Neural cell (in vitro differentiated cells): ENCODE measurements at regions not wholly inside any gene's neighbourhood (a gene's known extent, or its start where the extent isn't known, plus 50 kb on each side); places are given as distances from the start of the nearest gene placed in this dataset.

ENCODE experiments used
- EZH2 ChIP-seq: fragments of 200-600, 300-800 bp; shearing (Covaris generic), sonication (generic); IDR thresholded peaks from 2 replicates; pipeline ENCODE4 v1.6.1; 2014; ENCODE audit warnings: antibody characterized with exemption, low read length, borderline replicate concordance, mild to moderate bottlenecking; ENCODE audit not compliant: insufficient read depth, poor library complexity, severe bottlenecking
- POLR2AphosphoS5 ChIP-seq: IDR thresholded peaks from 2 replicates; pipeline ENCODE4 v1.6.1; 2012
- RAD21 ChIP-seq: fragments of 450-650 bp; conservative IDR thresholded peaks from 2 replicates; pipeline ENCODE4 v1.6.1; 2014; ENCODE audit warnings: antibody characterized with exemption, mild to moderate bottlenecking, moderate library complexity
- SMC3 ChIP-seq: fragments of 450-650 bp; conservative IDR thresholded peaks from 2 replicates; pipeline ENCODE4 v1.6.1; 2014; ENCODE audit warnings: antibody characterized with exemption, mild to moderate bottlenecking, moderate library complexity; ENCODE audit not compliant: poor library complexity
- TAF1 ChIP-seq: IDR thresholded peaks from 2 replicates; pipeline ENCODE4 v1.6.1; 2012; ENCODE audit warnings: low read depth
- TF ChIP-seq, protein P1 (sequence below): fragments of 450-650 bp; IDR thresholded peaks from 2 replicates; pipeline ENCODE4 v1.5.1; 2014; ENCODE audit warnings: antibody characterized with exemption, mild to moderate bottlenecking, moderate library complexity; ENCODE audit not compliant: poor library complexity, severe bottlenecking
- TF ChIP-seq, protein P2 (sequence below): IDR thresholded peaks from 2 replicates; pipeline ENCODE4 v1.6.1; 2012; ENCODE audit warnings: borderline replicate concordance

DNA sequence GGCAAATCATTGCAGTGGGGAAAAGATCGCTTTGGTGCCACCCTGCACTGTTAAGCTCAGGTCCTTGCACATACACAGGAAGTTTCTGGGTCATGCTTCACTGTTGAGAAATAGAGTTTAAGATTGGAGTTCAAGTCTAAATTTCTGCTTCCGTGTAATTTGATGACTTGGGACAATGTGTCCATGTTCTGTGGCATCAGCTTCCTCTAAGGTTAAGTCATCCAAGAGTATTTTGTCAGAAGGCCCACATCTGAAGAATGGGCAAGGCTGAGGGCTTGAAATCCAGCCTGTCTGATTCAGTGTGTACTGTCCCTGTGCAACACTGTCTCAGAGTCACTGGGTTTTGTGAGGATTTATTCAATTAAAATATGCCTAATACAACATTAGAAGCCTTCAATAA is 880.7 kb downstream of the SUCLG1 start:
- no peak for TF ChIP-seq TAF1
- TF ChIP-seq, protein P1, sequence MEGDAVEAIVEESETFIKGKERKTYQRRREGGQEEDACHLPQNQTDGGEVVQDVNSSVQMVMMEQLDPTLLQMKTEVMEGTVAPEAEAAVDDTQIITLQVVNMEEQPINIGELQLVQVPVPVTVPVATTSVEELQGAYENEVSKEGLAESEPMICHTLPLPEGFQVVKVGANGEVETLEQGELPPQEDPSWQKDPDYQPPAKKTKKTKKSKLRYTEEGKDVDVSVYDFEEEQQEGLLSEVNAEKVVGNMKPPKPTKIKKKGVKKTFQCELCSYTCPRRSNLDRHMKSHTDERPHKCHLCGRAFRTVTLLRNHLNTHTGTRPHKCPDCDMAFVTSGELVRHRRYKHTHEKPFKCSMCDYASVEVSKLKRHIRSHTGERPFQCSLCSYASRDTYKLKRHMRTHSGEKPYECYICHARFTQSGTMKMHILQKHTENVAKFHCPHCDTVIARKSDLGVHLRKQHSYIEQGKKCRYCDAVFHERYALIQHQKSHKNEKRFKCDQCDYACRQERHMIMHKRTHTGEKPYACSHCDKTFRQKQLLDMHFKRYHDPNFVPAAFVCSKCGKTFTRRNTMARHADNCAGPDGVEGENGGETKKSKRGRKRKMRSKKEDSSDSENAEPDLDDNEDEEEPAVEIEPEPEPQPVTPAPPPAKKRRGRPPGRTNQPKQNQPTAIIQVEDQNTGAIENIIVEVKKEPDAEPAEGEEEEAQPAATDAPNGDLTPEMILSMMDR: no peak
- no peak for TF ChIP-seq RAD21
- no peak for TF ChIP-seq SMC3
- no peak for TF ChIP-seq POLR2AphosphoS5
- no peak for TF ChIP-seq EZH2
- TF ChIP-seq, protein P2, sequence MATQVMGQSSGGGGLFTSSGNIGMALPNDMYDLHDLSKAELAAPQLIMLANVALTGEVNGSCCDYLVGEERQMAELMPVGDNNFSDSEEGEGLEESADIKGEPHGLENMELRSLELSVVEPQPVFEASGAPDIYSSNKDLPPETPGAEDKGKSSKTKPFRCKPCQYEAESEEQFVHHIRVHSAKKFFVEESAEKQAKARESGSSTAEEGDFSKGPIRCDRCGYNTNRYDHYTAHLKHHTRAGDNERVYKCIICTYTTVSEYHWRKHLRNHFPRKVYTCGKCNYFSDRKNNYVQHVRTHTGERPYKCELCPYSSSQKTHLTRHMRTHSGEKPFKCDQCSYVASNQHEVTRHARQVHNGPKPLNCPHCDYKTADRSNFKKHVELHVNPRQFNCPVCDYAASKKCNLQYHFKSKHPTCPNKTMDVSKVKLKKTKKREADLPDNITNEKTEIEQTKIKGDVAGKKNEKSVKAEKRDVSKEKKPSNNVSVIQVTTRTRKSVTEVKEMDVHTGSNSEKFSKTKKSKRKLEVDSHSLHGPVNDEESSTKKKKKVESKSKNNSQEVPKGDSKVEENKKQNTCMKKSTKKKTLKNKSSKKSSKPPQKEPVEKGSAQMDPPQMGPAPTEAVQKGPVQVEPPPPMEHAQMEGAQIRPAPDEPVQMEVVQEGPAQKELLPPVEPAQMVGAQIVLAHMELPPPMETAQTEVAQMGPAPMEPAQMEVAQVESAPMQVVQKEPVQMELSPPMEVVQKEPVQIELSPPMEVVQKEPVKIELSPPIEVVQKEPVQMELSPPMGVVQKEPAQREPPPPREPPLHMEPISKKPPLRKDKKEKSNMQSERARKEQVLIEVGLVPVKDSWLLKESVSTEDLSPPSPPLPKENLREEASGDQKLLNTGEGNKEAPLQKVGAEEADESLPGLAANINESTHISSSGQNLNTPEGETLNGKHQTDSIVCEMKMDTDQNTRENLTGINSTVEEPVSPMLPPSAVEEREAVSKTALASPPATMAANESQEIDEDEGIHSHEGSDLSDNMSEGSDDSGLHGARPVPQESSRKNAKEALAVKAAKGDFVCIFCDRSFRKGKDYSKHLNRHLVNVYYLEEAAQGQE: no peak
